ENCODE measurements at regions not wholly inside any gene's neighbourhood (a gene's known extent, or its start where the extent isn't known, plus 50 kb on each side); places are given as distances from the start of the nearest gene placed in this dataset.

GRCh38 chr2:6741229-6741628, 124.5 kb downstream of the CMPK2 start:
- no peak overlapping the region for H3K4me3 ChIP-seq (ENCODE audit: control insufficient read depth, low read depth, low read length)
- no peak for DNase-seq (ENCODE audit: low read depth)
- no peak for TF ChIP-seq CTCF (conservative IDR thresholded peaks at IDR 0.05; ENCODE audit: control insufficient read depth, insufficient read depth, low read depth, low read length)

- no peak overlapping the region for H3K4me3 ChIP-seq (ENCODE audit: control insufficient read depth, low read depth, low read length)
- TF ChIP-seq CTCF (conservative IDR thresholded peaks at IDR 0.05; ENCODE audit: control insufficient read depth, insufficient read depth, low read depth, low read length), result no peak
- no peak for DNase-seq (ENCODE audit: low read depth)
Observed at GRCh38 chr2:6744038-6744437, 121.7 kb downstream of the CMPK2 start.

GRCh38 chr2:6747433-6747832, 118.3 kb downstream of the CMPK2 start:
- no peak for TF ChIP-seq CTCF (conservative IDR thresholded peaks at IDR 0.05; ENCODE audit: control insufficient read depth, insufficient read depth, low read depth, low read length)
- no peak overlapping the region for H3K4me3 ChIP-seq (ENCODE audit: control insufficient read depth, low read depth, low read length)
- DNase-seq (ENCODE audit: low read depth), result no peak

GRCh38 chr2:6748406-6749067, 117.2 kb downstream of the CMPK2 start:
- no peak for DNase-seq (ENCODE audit: low read depth)
- no peak for TF ChIP-seq CTCF (conservative IDR thresholded peaks at IDR 0.05; ENCODE audit: control insufficient read depth, insufficient read depth, low read depth, low read length)
- no peak overlapping the region for H3K4me3 ChIP-seq (ENCODE audit: control insufficient read depth, low read depth, low read length)

- no peak for TF ChIP-seq CTCF (conservative IDR thresholded peaks at IDR 0.05; ENCODE audit: control insufficient read depth, insufficient read depth, low read depth, low read length)
- DNase-seq (ENCODE audit: low read depth), result no peak
- H3K4me3 ChIP-seq (ENCODE audit: control insufficient read depth, low read depth, low read length), result no peak overlapping the region
Observed at GRCh38 chr2:6749962-6750361, 115.7 kb downstream of the CMPK2 start.

GRCh38 chr2:6750411-6751158, 115.1 kb downstream of the CMPK2 start:
- H3K4me3 ChIP-seq (ENCODE audit: control insufficient read depth, low read depth, low read length), result no peak overlapping the region
- no peak for DNase-seq (ENCODE audit: low read depth)
- no peak for TF ChIP-seq CTCF (conservative IDR thresholded peaks at IDR 0.05; ENCODE audit: control insufficient read depth, insufficient read depth, low read depth, low read length)
